Skeletal muscle tissue (tissue), 3 donors: ENCODE measurements at regions not wholly inside any gene's neighbourhood (a gene's known extent, or its start where the extent isn't known, plus 50 kb on each side); places are given as distances from the start of the nearest gene placed in this dataset.

Source experiments
- H3K27ac ChIP-seq: one replicate; pipeline ENCODE4 v1.7.0; 2013; ENCODE audit warnings: mild to moderate bottlenecking, low read depth, low read length, inconsistent platforms
- H3K27me3 ChIP-seq, 3 donors: one replicate each; pipeline ENCODE4 v1.7.0; 2013; ENCODE audit warnings: low read length in 3 of 3; ENCODE audit not compliant: control insufficient read depth in 3 of 3, insufficient read depth in 3 of 3
- H3K36me3 ChIP-seq, 3 donors: one replicate each; pipeline ENCODE4 v1.7.0; 2013; ENCODE audit warnings: low read length in 3 of 3; ENCODE audit not compliant: control insufficient read depth in 3 of 3, insufficient read depth in 3 of 3
- H3K4me1 ChIP-seq, 3 donors: one replicate each; pipeline ENCODE4 v1.7.0; 2013; ENCODE audit warnings: low read length in 3 of 3, mild to moderate bottlenecking in 3 of 3; ENCODE audit not compliant: control insufficient read depth in 3 of 3, insufficient read depth in 3 of 3
- H3K4me3 ChIP-seq, 3 donors: one replicate each; pipeline ENCODE4 v1.7.0; 2013; ENCODE audit warnings: low read length in 3 of 3
- H3K9ac ChIP-seq, 3 donors: one replicate each; pipeline ENCODE4 v1.7.0; 2013; ENCODE audit warnings: low read length in 3 of 3, mild to moderate bottlenecking in 3 of 3, moderate library complexity in 2 of 3, low read depth in 1 of 3
- H3K9me3 ChIP-seq, 3 donors: one replicate each; pipeline ENCODE4 v1.7.0; 2013; ENCODE audit warnings: low read length in 3 of 3; ENCODE audit not compliant: control insufficient read depth in 3 of 3
- donor health status: Osteomylitis.

- no peak overlapping the region for H3K4me3 ChIP-seq
- H3K9me3 ChIP-seq = no peaks in the 10 kb centered on the region
- H3K36me3 ChIP-seq = no peaks in the 10 kb centered on the region
- H3K9ac ChIP-seq = no peak overlapping the region
- H3K27me3 ChIP-seq = no peaks in the 10 kb centered on the region
- H3K4me1 ChIP-seq = peaks cover 0 to 6% (median 0%) of the 10 kb centered on the region in 3 donors
- peak overlapping the region; percentile 1 for H3K27ac ChIP-seq
These were observed 530.2 kb upstream of the FZD8 start for GRCh38 chr10:36171953-36172940.

GRCh38 chr10:36171556-36171952 is 529.5 kb upstream of the FZD8 start:
- Histone ChIP-seq H3K4me3 (no peak overlapping the region), H3K27me3 (no peaks in the 10 kb centered on the region), H3K9me3 (no peaks in the 10 kb centered on the region), H3K27ac (no peak overlapping the region), H3K4me1 (peaks cover 0 to 6% (median 0%) of the 10 kb centered on the region in 3 donors), H3K9ac (no peak overlapping the region), H3K36me3 (no peaks in the 10 kb centered on the region)

GRCh38 chr10:36170943-36171501 is 528.9 kb upstream of the FZD8 start:
- no peak overlapping the region for H3K27ac ChIP-seq
- H3K36me3 ChIP-seq = no peaks in the 10 kb centered on the region
- no peaks in the 10 kb centered on the region for H3K9me3 ChIP-seq
- no peak overlapping the region for H3K4me3 ChIP-seq
- no peak overlapping the region for H3K9ac ChIP-seq
- peaks cover 0 to 6% (median 0%) of the 10 kb centered on the region in 3 donors for H3K4me1 ChIP-seq
- H3K27me3 ChIP-seq = no peaks in the 10 kb centered on the region

GRCh38 chr10:36170142-36170719 is 528.1 kb upstream of the FZD8 start:
- Histone ChIP-seq H3K36me3 (no peaks in the 10 kb centered on the region), H3K9ac (no peak overlapping the region), H3K27me3 (no peaks in the 10 kb centered on the region), H3K4me3 (no peak overlapping the region), H3K4me1 (peaks cover 0 to 6% (median 0%) of the 10 kb centered on the region in 3 donors), H3K27ac (no peak overlapping the region), H3K9me3 (no peaks in the 10 kb centered on the region)

- Histone ChIP-seq H3K36me3 (no peaks in the 10 kb centered on the region), H3K4me1 (peaks cover 0 to 6% (median 0%) of the 10 kb centered on the region in 3 donors), H3K27ac (no peak overlapping the region), H3K27me3 (no peaks in the 10 kb centered on the region), H3K9me3 (no peaks in the 10 kb centered on the region), H3K9ac (no peak overlapping the region), H3K4me3 (no peak overlapping the region)
These were observed 526.7 kb upstream of the FZD8 start for GRCh38 chr10:36168777-36169176.

GRCh38 chr10:36164556-36165504 is 522.7 kb upstream of the FZD8 start:
- no peak overlapping the region for H3K9ac ChIP-seq
- H3K36me3 ChIP-seq = no peaks in the 10 kb centered on the region
- no peaks in the 10 kb centered on the region for H3K9me3 ChIP-seq
- H3K4me1 ChIP-seq = no peaks in the 10 kb centered on the region
- no peak overlapping the region for H3K27ac ChIP-seq
- no peaks in the 10 kb centered on the region for H3K27me3 ChIP-seq
- no peak overlapping the region for H3K4me3 ChIP-seq

- Histone ChIP-seq H3K36me3 (no peaks in the 10 kb centered on the region), H3K27ac (no peak overlapping the region), H3K9ac (no peak overlapping the region), H3K9me3 (no peaks in the 10 kb centered on the region), H3K4me3 (no peak overlapping the region), H3K4me1 (no peaks in the 10 kb centered on the region), H3K27me3 (no peaks in the 10 kb centered on the region)
These were observed 521.7 kb upstream of the FZD8 start for GRCh38 chr10:36163827-36164226.

- H3K27ac ChIP-seq = no peak overlapping the region
- no peaks in the 10 kb centered on the region for H3K9me3 ChIP-seq
- no peaks in the 10 kb centered on the region for H3K36me3 ChIP-seq
- H3K9ac ChIP-seq = no peak overlapping the region
- H3K4me1 ChIP-seq = no peaks in the 10 kb centered on the region
- no peaks in the 10 kb centered on the region for H3K27me3 ChIP-seq
- no peak overlapping the region for H3K4me3 ChIP-seq
These were observed 515.4 kb upstream of the FZD8 start for GRCh38 chr10:36157486-36157885.

GRCh38 chr10:36148207-36148606 is 506.1 kb upstream of the FZD8 start:
- Histone ChIP-seq H3K9ac (no peak overlapping the region), H3K9me3 (no peaks in the 10 kb centered on the region), H3K27me3 (no peaks in the 10 kb centered on the region), H3K4me3 (no peak overlapping the region), H3K27ac (no peak overlapping the region), H3K36me3 (no peaks in the 10 kb centered on the region), H3K4me1 (no peaks in the 10 kb centered on the region)
